HL-60 (cell line): ENCODE measurements at regions not wholly inside any gene's neighbourhood (a gene's known extent, or its start where the extent isn't known, plus 50 kb on each side); places are given as distances from the start of the nearest gene placed in this dataset.

Experiments used
- CTCF ChIP-seq: IDR thresholded peaks from one replicate; pipeline ENCODE4 v1.5.1; 2011; ENCODE audit warnings: low read length, control low read depth, inconsistent platforms; ENCODE audit not compliant: insufficient read depth
- REST ChIP-seq: IDR thresholded peaks from 2 replicates; pipeline ENCODE4 v1.6.1; 2012; ENCODE audit warnings: low read depth; ENCODE audit not compliant: insufficient replicate concordance
- SPI1 ChIP-seq: IDR thresholded peaks from 2 replicates; pipeline ENCODE4 v1.6.1; 2012; ENCODE audit warnings: low read depth, mild to moderate bottlenecking, borderline replicate concordance

GRCh38 chr9:86648828-86649170 lies 294.6 kb upstream of the TUT7 start:
- TF ChIP-seq CTCF (no peak), SPI1 (no peak), REST (no peak)
